Right lung (tissue), 2 donors: ENCODE measurements at regions not wholly inside any gene's neighbourhood (a gene's known extent, or its start where the extent isn't known, plus 50 kb on each side); places are given as distances from the start of the nearest gene placed in this dataset.
A peak's percentile ranks its signal among the peaks of the same experiment; 100 is the strongest.

Experiments used
- DNase-seq, 2 donors: peaks; one replicate each; pipeline ENCODE4 v3.0.0-alpha.2; 2013

GRCh38 chr20:41881466-41882046, 263.4 kb upstream of the CHD6 start:
- DNase-seq, result no peak

- DNase-seq, result no peak
Observed at GRCh38 chr20:41879123-41879522, 260.9 kb upstream of the CHD6 start.

GRCh38 chr20:41877911-41878310, 259.7 kb upstream of the CHD6 start:
- DNase-seq, result no peak

- DNase-seq, result no peak
Observed at GRCh38 chr20:41874658-41875057, 256.5 kb upstream of the CHD6 start.

- no peak for DNase-seq
Observed at GRCh38 chr20:41872930-41873329, 254.8 kb upstream of the CHD6 start.

- no peak for DNase-seq
Observed at GRCh38 chr20:41870869-41871462, 252.8 kb upstream of the CHD6 start.

DNA sequence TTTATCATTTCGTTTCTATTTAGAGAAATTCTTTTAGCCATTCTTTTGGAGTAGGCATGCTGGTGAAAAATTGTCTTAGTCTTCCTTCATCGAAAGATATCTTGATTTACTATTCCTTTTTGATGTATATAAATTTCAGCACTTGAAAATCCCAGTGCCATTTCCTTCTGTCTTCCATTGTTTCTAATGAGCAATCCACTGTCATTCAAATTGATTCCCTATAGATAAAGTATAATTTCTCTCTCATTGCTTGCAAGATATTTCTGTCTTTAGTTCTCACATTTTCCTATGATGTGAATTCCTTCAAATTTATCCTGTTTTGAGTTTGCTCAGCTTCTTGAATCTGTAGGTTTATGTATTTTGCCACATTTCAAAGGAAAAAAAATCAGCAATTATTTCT, 251.1 kb upstream of the CHD6 start:
- DNase-seq, result no peak

DNA sequence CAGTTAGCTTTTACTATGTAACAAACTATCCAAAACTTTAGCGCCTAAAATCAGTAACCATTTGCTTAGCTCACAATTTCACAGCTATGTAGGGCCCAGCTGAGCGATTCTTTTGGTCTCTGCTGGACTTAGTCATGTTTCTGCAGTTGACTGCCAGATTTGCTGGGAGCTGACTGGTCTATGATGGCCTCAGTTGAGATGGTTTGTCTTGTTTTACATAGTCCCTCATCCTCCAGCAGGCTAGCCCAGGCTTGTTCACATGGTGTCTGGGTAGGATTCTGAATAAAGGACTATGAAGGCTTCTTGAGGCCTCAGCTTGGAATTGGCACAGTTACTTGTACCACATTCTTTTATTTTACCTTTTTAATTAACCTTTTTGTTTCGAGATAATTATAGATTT, 247.8 kb upstream of the CHD6 start:
- no peak for DNase-seq

GRCh38 chr20:41862476-41862875, 244.3 kb upstream of the CHD6 start:
- DNase-seq, result no peak

DNA sequence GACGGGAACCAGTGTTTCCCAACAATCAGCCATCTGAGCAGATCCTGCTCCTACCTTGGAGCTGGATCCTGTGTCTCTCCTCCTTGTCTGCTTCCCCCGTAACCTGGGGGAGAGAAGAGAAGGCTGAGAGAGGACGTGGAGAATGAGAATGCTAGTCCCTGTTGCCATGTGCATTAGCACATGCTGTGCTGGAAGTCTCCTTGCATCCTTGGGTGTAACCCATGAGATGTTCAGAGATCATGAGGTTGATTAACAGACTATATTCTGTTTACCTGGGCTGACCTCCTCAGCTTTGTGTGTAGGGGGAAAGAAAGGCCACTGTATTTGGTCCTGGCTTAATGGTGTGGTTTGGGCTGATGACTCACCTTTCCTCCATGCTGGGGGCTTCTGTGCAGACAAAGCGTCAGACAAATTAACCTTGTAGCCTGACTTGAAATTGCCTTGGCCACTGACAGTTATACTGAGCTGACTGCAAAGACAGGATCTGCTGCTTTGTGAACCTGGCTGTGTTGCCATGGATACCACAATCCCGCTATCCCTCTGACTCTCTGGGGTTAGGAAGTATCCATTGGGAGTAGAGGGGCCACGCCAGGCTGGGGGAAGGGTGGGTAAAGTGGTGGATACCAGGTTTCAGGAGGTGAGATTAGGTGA, 243.7 kb upstream of the CHD6 start:
- no peak for DNase-seq

DNA sequence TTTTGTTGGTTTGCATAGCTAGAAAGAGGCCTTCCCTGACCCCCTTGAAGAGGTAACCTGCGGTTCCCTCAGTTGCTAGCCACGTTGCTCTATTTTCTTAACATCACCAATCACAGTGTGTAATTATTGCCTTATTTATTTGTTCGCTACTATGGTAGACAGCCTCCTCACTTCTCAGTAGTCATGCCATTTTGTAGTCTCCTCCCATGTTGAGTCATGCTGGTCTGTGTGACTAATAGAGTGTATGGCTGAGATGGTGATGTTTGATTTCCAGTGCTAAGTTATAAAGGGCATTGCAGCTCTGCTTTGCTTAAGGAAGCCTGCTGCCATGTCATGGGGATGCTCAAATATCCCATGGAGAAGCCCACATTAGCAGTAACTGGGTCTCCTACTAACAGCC, 236.6 kb upstream of the CHD6 start:
- no peak for DNase-seq

DNA sequence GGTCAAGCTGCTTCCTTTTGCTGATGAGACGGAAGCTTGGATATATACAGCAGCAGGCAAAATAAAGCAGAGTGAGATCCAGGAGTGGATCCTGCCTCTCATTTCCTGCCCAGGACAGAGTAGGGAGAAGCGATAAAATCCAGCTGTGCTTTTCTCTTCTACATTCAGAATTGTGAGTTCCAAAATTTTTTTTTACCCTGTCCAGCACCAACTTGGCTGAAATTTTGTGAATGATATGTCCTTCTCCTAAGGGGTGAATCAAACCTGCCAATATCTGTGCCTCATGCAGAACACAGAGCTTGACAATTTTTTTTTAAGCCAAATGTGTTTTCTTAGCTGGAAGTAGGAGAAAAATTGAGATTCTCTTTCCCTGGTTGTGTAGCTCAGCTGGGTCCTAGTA, 235.6 kb upstream of the CHD6 start:
- DNase-seq, result peak; percentile 14 to 20

DNA sequence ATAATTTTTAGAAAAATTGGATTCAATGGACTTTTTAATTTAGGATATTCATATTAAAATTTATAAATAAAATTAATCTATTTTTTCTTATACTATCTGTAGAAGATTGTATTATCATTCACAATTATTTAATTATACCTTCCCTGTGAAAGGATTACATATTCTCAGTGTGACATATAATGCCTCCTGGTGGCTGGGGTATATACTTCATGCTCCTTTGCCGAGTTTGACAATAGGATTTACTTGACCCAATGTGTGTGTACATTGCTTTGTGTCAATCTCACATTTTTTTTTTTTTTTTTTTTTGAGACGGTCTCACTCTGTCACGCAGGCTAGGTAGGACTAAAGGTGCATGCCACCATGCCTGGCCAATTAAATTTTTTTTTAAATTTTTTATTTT, 230.0 kb upstream of the CHD6 start:
- DNase-seq, result no peak

- DNase-seq, result no peak
Observed at GRCh38 chr20:41837669-41838224, 219.6 kb upstream of the CHD6 start.

DNA sequence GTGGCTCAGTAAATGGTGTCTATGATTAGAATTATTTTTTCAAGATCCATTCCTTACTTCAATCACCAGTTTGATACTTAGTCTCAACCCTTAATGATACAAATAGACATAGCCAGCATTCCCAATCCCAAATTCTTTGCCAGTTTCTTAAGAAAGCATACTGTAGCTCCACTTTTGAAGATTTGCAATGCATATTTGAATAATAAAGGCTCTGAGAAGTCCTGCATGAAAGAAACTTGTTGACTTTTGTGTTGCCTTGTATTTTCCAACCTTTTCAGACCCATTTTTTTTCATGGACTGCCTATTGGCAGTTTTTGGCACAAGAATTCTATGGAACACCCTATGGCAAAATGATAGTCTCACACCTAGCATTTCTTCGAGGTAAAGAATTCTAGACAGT, 215.6 kb upstream of the CHD6 start:
- no peak for DNase-seq

DNA sequence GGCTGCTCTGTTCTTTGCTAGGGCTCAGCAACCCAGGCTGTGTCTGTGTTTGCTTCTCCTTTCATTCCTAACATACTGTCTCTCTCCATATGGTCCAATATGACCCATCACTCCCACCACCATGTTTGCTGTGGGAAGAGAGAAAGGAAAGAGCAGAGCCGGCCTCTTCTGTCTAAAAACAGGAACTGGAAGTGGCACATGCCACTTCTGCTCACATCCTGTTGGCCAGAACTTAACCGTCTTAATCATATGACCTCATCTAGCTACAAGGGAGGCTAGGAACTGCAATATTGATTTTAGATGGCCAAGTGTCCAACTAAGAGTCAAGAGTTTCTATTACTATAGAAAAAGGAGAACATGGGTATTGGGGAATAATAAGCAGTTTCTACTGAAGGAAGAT, 212.5 kb upstream of the CHD6 start:
- no peak for DNase-seq

- no peak for DNase-seq
Observed at GRCh38 chr20:41819436-41819835, 201.3 kb upstream of the CHD6 start.

DNA sequence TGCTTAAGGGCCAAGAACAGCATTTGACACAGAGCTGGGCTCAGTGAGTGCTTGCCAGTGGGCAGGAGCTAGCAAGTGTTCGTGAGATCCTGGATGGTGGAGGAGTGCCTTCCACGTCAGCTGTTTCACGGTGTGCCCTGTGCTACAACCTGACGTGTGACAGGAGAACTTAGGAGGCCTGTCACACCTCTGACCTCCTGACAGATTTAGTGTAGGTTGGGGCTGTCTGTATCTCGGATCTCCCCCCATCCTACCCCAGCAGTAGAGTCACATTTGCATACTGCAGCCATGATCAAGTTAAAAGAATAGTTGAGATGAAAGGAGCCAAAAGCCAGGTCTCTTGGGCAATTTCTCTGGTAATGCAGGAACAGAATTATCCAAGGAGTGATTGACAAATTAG, 200.8 kb upstream of the CHD6 start:
- no peak for DNase-seq

- DNase-seq, result no peak
Observed at GRCh38 chr20:41818369-41818768, 200.2 kb upstream of the CHD6 start.

DNA sequence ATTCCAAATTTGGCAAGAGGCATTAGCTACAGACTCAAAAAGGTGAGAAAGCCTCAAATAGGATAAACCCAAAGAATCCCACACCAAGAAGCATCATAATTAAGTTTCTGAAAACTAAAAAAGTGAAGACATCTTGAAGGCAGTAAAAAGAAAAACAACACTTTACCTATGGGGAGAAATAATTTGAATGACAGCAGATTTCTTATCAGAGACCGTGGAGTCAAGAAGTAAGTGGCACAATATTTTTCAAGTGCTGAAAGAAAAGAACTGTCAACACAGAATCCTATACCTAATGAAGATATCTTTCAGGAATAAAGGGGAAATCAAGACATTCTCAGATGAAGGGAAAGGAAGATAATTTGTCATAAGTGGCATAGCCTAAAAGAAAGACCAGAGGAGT, 193.3 kb upstream of the CHD6 start:
- DNase-seq, result no peak

GRCh38 chr20:41800040-41800439, 181.9 kb upstream of the CHD6 start:
- no peak for DNase-seq

- DNase-seq, result no peak
Observed at GRCh38 chr20:41798930-41799502, 180.8 kb upstream of the CHD6 start.

- DNase-seq, result no peak
Observed at GRCh38 chr20:41786158-41786557, 168.0 kb upstream of the CHD6 start.
